ENCODE measurements at regions not wholly inside any gene's neighbourhood (a gene's known extent, or its start where the extent isn't known, plus 50 kb on each side); places are given as distances from the start of the nearest gene placed in this dataset.

GRCh38 chr2:238606311-238606710 lies 179.6 kb downstream of the ASB1 start:
- TF ChIP-seq ZNF274 (IDR thresholded peaks at IDR 0.05; ENCODE audit: low read depth, low read length), result no peak
- TF ChIP-seq SUZ12 (IDR thresholded peaks at IDR 0.05; ENCODE audit: extremely low read depth, insufficient read depth, insufficient read length), result no peak

Data from NT2/D1 (cell line).